AG10803 (cell line): ENCODE measurements at regions not wholly inside any gene's neighbourhood (a gene's known extent, or its start where the extent isn't known, plus 50 kb on each side); places are given as distances from the start of the nearest gene placed in this dataset.
A peak's percentile ranks its signal among the peaks of the same experiment; 100 is the strongest.

Source experiments
- DNase-seq: peaks from one replicate; pipeline ENCODE4 v3.0.0; 2010; ENCODE audit warnings: low read depth
- H3K4me3 ChIP-seq: 2 replicates; pipeline ENCODE4 v1.5.1; 2011; ENCODE audit warnings: mild to moderate bottlenecking, low read length, control low read depth
- CTCF ChIP-seq: conservative IDR thresholded peaks from 2 replicates; pipeline ENCODE4 v1.5.1; 2011; ENCODE audit warnings: mild to moderate bottlenecking, low read length, control low read depth, inconsistent platforms

DNA sequence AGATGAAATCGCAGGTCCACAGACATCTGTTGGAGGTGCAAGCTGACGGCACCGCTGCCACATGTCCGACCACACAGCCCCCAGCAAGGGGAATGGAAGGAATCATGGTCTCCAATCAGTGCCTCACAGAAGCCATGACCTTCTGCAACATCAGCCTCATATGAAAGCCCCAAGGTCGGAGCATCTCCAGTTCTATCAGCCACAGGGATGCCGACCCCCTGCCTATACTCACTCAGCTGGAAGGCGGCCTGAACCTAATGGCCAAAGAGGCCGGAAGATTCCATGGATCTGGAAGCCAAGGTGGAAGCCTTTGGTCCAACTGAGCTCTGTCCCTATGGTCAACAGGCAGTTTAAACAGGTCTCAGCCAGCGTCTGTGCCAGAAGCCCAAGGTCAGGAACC, 278.8 kb downstream of the TNS1 start:
- no peak for DNase-seq
- TF ChIP-seq CTCF = no peak
- no peak overlapping the region for H3K4me3 ChIP-seq

GRCh38 chr2:217722883-217723472, 279.8 kb downstream of the TNS1 start:
- no peak overlapping the region for H3K4me3 ChIP-seq
- peak; percentile 87 for DNase-seq
- TF ChIP-seq CTCF = no peak

DNA sequence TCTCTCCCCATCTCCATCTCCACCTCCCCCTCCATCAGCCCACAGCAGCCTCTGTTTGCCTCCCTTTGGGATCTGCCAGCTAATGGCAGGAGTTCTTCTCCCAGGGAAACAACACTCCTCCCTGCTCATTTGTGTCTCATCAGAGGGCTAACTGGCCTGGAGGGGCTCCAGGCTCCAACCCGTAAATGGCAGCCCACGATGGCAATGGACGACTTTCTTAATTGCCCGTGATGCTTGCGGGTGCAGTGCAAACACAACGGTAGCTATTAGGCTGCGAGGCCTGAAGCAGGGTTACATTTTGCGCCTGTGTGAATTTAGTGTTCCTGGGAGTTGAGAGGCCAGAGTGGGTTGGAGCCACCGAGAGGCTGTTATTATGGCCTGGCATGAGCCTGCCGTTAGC, 285.1 kb downstream of the TNS1 start:
- no peak for TF ChIP-seq CTCF
- DNase-seq = no peak
- no peak overlapping the region for H3K4me3 ChIP-seq

GRCh38 chr2:217715484-217715883, 287.3 kb downstream of the TNS1 start:
- no peak for DNase-seq
- H3K4me3 ChIP-seq = no peak overlapping the region
- no peak for TF ChIP-seq CTCF

- TF ChIP-seq CTCF = no peak
- H3K4me3 ChIP-seq = no peak overlapping the region
- DNase-seq = peak; percentile 35
Observed at GRCh38 chr2:217714287-217714751, 288.5 kb downstream of the TNS1 start.

DNA sequence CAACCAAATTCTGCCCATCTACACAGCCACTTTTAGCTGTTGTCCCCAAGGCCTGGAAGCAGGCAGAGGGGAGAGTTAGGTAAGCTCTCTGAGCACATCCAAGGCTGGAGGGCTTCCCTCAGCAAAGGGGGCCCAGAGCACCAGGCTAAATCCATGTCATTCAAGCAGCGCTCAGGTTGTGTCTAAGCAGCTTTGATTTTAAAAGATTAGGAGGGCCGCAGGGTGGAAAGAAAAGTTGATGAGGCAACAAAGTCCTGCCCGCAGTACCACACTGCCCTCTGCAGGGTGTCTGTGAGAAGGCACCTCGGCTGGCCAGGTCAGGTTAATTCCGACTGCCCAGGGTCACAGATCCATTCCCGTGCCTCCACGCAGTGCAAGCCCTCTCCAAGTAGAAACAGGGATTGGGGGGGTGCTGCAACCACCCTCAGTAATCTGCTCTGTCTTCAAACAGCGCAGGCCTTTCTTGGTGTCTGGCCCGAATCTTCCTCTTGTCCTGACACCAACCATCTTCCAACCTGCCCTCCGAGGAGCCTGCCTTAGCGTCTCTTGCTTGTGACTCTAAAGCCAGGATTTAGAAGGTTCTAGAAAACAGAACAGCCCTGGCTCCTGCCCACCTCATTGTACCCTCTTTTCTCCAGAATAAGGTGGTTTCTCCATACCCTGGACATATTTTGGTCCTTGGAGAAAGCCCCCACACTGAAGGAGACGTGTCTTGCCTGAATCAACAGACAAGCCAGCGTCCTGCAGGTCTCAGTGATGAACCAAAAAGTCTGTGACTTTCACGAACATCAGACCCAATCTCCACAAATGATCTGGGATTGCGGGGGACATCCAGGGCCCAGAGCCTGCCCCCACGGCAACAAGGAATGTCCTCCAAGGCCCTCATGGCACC, 289.2 kb downstream of the TNS1 start:
- peak; percentile 99 for TF ChIP-seq CTCF
- H3K4me3 ChIP-seq = no peak overlapping the region
- DNase-seq = peak; percentile 64

DNA sequence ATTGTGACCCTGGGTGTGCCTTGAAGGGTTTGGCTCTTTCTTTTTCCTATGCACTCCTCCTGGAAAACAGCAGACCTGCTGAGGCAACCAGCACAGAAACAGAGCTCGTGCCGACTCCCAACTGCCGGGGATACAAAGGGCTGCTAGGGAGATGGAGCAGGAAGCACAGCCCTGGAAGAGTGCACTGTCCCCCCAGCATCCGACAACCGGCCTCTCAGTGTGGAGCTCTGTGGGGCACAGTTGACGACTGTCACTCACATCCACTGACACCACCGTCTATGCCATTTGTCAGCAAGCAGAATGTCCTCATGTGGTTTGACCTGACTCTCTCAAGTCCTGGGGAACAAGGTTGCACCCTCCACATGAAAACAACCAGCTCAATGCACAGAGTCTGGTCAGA, 290.4 kb downstream of the TNS1 start:
- DNase-seq = no peak
- TF ChIP-seq CTCF = no peak
- no peak overlapping the region for H3K4me3 ChIP-seq
